ENCODE measurements at regions not wholly inside any gene's neighbourhood (a gene's known extent, or its start where the extent isn't known, plus 50 kb on each side); places are given as distances from the start of the nearest gene placed in this dataset.

- TF ChIP-seq, protein P1, sequence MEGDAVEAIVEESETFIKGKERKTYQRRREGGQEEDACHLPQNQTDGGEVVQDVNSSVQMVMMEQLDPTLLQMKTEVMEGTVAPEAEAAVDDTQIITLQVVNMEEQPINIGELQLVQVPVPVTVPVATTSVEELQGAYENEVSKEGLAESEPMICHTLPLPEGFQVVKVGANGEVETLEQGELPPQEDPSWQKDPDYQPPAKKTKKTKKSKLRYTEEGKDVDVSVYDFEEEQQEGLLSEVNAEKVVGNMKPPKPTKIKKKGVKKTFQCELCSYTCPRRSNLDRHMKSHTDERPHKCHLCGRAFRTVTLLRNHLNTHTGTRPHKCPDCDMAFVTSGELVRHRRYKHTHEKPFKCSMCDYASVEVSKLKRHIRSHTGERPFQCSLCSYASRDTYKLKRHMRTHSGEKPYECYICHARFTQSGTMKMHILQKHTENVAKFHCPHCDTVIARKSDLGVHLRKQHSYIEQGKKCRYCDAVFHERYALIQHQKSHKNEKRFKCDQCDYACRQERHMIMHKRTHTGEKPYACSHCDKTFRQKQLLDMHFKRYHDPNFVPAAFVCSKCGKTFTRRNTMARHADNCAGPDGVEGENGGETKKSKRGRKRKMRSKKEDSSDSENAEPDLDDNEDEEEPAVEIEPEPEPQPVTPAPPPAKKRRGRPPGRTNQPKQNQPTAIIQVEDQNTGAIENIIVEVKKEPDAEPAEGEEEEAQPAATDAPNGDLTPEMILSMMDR (IDR thresholded peaks at IDR 0.05) = no peak
- no peak for TF ChIP-seq POLR2A (IDR thresholded peaks at IDR 0.05)
These were observed 113.3 kb upstream of the PRPS1L1 start for GRCh38 chr7:18140943-18141342.

All from Peyer's patch (tissue), 4 donors.